Adipocyte (in vitro differentiated cells): ENCODE measurements at regions not wholly inside any gene's neighbourhood (a gene's known extent, or its start where the extent isn't known, plus 50 kb on each side); places are given as distances from the start of the nearest gene placed in this dataset.

ENCODE experiments used
- DNase-seq: peaks from one replicate; pipeline ENCODE4 v3.0.0-alpha.2; 2015; ENCODE audit warnings: low read depth
- H3K27me3 ChIP-seq: replicated peaks from 2 replicates; pipeline ENCODE4 v1.7.0; 2013; ENCODE audit warnings: mild to moderate bottlenecking, low read length, moderate library complexity; ENCODE audit not compliant: control insufficient read depth, insufficient read depth
- H3K36me3 ChIP-seq: 2 replicates; pipeline ENCODE4 v1.7.0; 2013; ENCODE audit warnings: low read length, mild to moderate bottlenecking, moderate library complexity; ENCODE audit not compliant: control insufficient read depth, insufficient read depth, severe bottlenecking
- H3K4me1 ChIP-seq: 2 replicates; pipeline ENCODE4 v1.7.0; 2013; ENCODE audit warnings: mild to moderate bottlenecking, low read length, moderate library complexity; ENCODE audit not compliant: control insufficient read depth, insufficient read depth
- H3K4me3 ChIP-seq: 2 replicates; pipeline ENCODE4 v1.7.0; 2013; ENCODE audit warnings: mild to moderate bottlenecking, low read length, moderate library complexity
- H3K9ac ChIP-seq: 2 replicates; pipeline ENCODE4 v1.7.0; 2013; ENCODE audit warnings: mild to moderate bottlenecking, low read length, moderate library complexity
- H3K9me3 ChIP-seq: 2 replicates; pipeline ENCODE4 v1.7.0; 2013; ENCODE audit warnings: mild to moderate bottlenecking, low read length, moderate library complexity; ENCODE audit not compliant: control insufficient read depth

GRCh38 chr14:76607510-76607909 is 153.8 kb upstream of the VASH1 start:
- DNase-seq: no peak
- Histone ChIP-seq H3K9ac (no peak overlapping the region), H3K4me3 (no peak overlapping the region), H3K27me3 (peaks cover 18% of the 10 kb centered on the region), H3K36me3 (no peaks in the 10 kb centered on the region), H3K9me3 (no peaks in the 10 kb centered on the region), H3K4me1 (no peaks in the 10 kb centered on the region)

GRCh38 chr14:76612654-76613053 is 148.6 kb upstream of the VASH1 start:
- Histone ChIP-seq H3K9me3 (peaks cover 15% of the 10 kb centered on the region), H3K4me1 (no peaks in the 10 kb centered on the region), H3K4me3 (no peak overlapping the region), H3K27me3 (peaks cover 11% of the 10 kb centered on the region), H3K9ac (no peak overlapping the region), H3K36me3 (no peaks in the 10 kb centered on the region)
- DNase-seq: no peak

- Histone ChIP-seq H3K36me3 (no peaks in the 10 kb centered on the region), H3K27me3 (peaks cover 7% of the 10 kb centered on the region)
Measured at GRCh38 chr14:76613616-76614015, 147.7 kb upstream of the VASH1 start.

GRCh38 chr14:76615331-76615730 is 145.9 kb upstream of the VASH1 start:
- Histone ChIP-seq H3K9me3 (peaks cover 23% of the 10 kb centered on the region), H3K4me1 (no peaks in the 10 kb centered on the region), H3K36me3 (no peaks in the 10 kb centered on the region), H3K27me3 (peaks cover 7% of the 10 kb centered on the region), H3K9ac (no peak overlapping the region), H3K4me3 (no peak overlapping the region)
- no peak for DNase-seq

More at GRCh38 chr14:76613616-76614015, 147.7 kb upstream of the VASH1 start:
- H3K4me1 ChIP-seq: no peaks in the 10 kb centered on the region
- H3K9ac ChIP-seq: no peak overlapping the region
- no peak for DNase-seq
- no peak overlapping the region for H3K4me3 ChIP-seq
- peaks cover 21% of the 10 kb centered on the region for H3K9me3 ChIP-seq

- Histone ChIP-seq H3K4me1 (no peaks in the 10 kb centered on the region), H3K9ac (no peak overlapping the region), H3K9me3 (peaks cover 23% of the 10 kb centered on the region), H3K4me3 (no peak overlapping the region), H3K36me3 (no peaks in the 10 kb centered on the region), H3K27me3 (peaks cover 7% of the 10 kb centered on the region)
- DNase-seq: no peak
Measured at GRCh38 chr14:76617440-76617839, 143.8 kb upstream of the VASH1 start.

- no peaks in the 10 kb centered on the region for H3K36me3 ChIP-seq
- no peak for DNase-seq
- peaks cover 7% of the 10 kb centered on the region for H3K9me3 ChIP-seq
- H3K27me3 ChIP-seq: peaks cover 6% of the 10 kb centered on the region
- no peak overlapping the region for H3K9ac ChIP-seq
- H3K4me1 ChIP-seq: no peaks in the 10 kb centered on the region
- H3K4me3 ChIP-seq: no peak overlapping the region
Measured at GRCh38 chr14:76636602-76637001, 124.7 kb upstream of the VASH1 start.

GRCh38 chr14:76638841-76639240 is 122.4 kb upstream of the VASH1 start:
- H3K27me3 ChIP-seq: peaks cover 20% of the 10 kb centered on the region
- no peaks in the 10 kb centered on the region for H3K36me3 ChIP-seq
- no peak overlapping the region for H3K9ac ChIP-seq
- peaks cover 7% of the 10 kb centered on the region for H3K9me3 ChIP-seq
- no peak for DNase-seq
- no peak overlapping the region for H3K4me3 ChIP-seq
- H3K4me1 ChIP-seq: no peaks in the 10 kb centered on the region

- peaks cover 29% of the 10 kb centered on the region for H3K27me3 ChIP-seq
- no peak for DNase-seq
- peaks cover 7% of the 10 kb centered on the region for H3K9me3 ChIP-seq
- no peaks in the 10 kb centered on the region for H3K36me3 ChIP-seq
- no peak overlapping the region for H3K9ac ChIP-seq
- no peaks in the 10 kb centered on the region for H3K4me1 ChIP-seq
- H3K4me3 ChIP-seq: no peak overlapping the region
Measured at GRCh38 chr14:76639606-76640229, 121.5 kb upstream of the VASH1 start.

GRCh38 chr14:76640923-76641395 is 120.3 kb upstream of the VASH1 start:
- peaks cover 32% of the 10 kb centered on the region for H3K27me3 ChIP-seq
- no peak for DNase-seq
- no peaks in the 10 kb centered on the region for H3K4me1 ChIP-seq
- no peak overlapping the region for H3K9ac ChIP-seq
- peaks cover 9% of the 10 kb centered on the region for H3K9me3 ChIP-seq
- H3K4me3 ChIP-seq: no peak overlapping the region
- no peaks in the 10 kb centered on the region for H3K36me3 ChIP-seq

GRCh38 chr14:76641541-76641940 is 119.7 kb upstream of the VASH1 start:
- Histone ChIP-seq H3K36me3 (no peaks in the 10 kb centered on the region), H3K9ac (no peak overlapping the region), H3K9me3 (peaks cover 6% of the 10 kb centered on the region), H3K27me3 (peaks cover 31% of the 10 kb centered on the region), H3K4me3 (no peak overlapping the region), H3K4me1 (no peaks in the 10 kb centered on the region)
- DNase-seq: no peak

- Histone ChIP-seq H3K9ac (no peak overlapping the region), H3K4me1 (no peaks in the 10 kb centered on the region), H3K9me3 (peaks cover 2% of the 10 kb centered on the region), H3K36me3 (no peaks in the 10 kb centered on the region), H3K27me3 (peaks cover 27% of the 10 kb centered on the region), H3K4me3 (no peak overlapping the region)
- DNase-seq: no peak
Measured at GRCh38 chr14:76643887-76644286, 117.4 kb upstream of the VASH1 start.
